Hepatocyte (in vitro differentiated cells): ENCODE measurements at regions not wholly inside any gene's neighbourhood (a gene's known extent, or its start where the extent isn't known, plus 50 kb on each side); places are given as distances from the start of the nearest gene placed in this dataset.

Source experiments
- DNase-seq: peaks from one replicate; pipeline ENCODE4 v3.0.0-alpha.2; 2016; ENCODE audit warnings: low spot score
- H2AFZ ChIP-seq: fragments of 200-600 bp; sonication (generic); 2 replicates; pipeline ENCODE4 v1.6.0; 2016; ENCODE audit warnings: antibody characterized with exemption, mild to moderate bottlenecking
- H3K27ac ChIP-seq: fragments of 200-600 bp; sonication (generic); 2 replicates; pipeline ENCODE4 v1.5.1; 2016; ENCODE audit warnings: mild to moderate bottlenecking
- H3K27me3 ChIP-seq: fragments of 200-600 bp; sonication (generic); 2 replicates; pipeline ENCODE4 v1.6.1; 2016
- H3K36me3 ChIP-seq: fragments of 200-600 bp; sonication (generic); replicated peaks from 2 replicates; pipeline ENCODE4 v1.5.1; 2016; ENCODE audit warnings: low read depth; ENCODE audit not compliant: insufficient read depth
- H3K4me1 ChIP-seq: fragments of 200-600 bp; sonication (generic); 2 replicates; pipeline ENCODE4 v1.5.1; 2016; ENCODE audit warnings: mild to moderate bottlenecking, moderate library complexity; ENCODE audit not compliant: insufficient read depth
- H3K4me2 ChIP-seq: fragments of 200-600 bp; sonication (generic); 2 replicates; pipeline ENCODE4 v1.6.0; 2016
- H3K4me3 ChIP-seq: fragments of 200-600 bp; sonication (generic); 2 replicates; pipeline ENCODE4 v1.5.1; 2016; ENCODE audit warnings: mild to moderate bottlenecking
- H3K79me2 ChIP-seq: fragments of 200-600 bp; sonication (generic); 2 replicates; pipeline ENCODE4 v1.6.0; 2017; ENCODE audit warnings: mild to moderate bottlenecking
- H3K9me2 ChIP-seq: fragments of 200-600 bp; sonication (generic); replicated peaks from 2 replicates; pipeline ENCODE4 v1.6.0; 2017; ENCODE audit warnings: mild to moderate bottlenecking; ENCODE audit not compliant: insufficient read depth
- H3K9me3 ChIP-seq: fragments of 200-600 bp; sonication (generic); 2 replicates; pipeline ENCODE4 v1.5.1; 2016; ENCODE audit warnings: low read depth, mild to moderate bottlenecking
- H4K20me1 ChIP-seq: fragments of 200-600 bp; sonication (generic); 2 replicates; pipeline ENCODE4 v1.6.0; 2016; ENCODE audit warnings: mild to moderate bottlenecking; ENCODE audit not compliant: insufficient read depth, poor library complexity, severe bottlenecking
- CTCF ChIP-seq: fragments of 200-600 bp; sonication (generic); IDR thresholded peaks from 2 replicates; pipeline ENCODE4 v1.5.1; 2016; ENCODE audit warnings: antibody characterized with exemption, mild to moderate bottlenecking; ENCODE audit not compliant: poor library complexity
- EZH2 ChIP-seq: fragments of 200-600 bp; sonication (generic); IDR thresholded peaks from 2 replicates; pipeline ENCODE4 v1.6.1; 2016; ENCODE audit warnings: antibody characterized with exemption, mild to moderate bottlenecking, borderline replicate concordance
- EZH2phosphoT487 ChIP-seq: fragments of 200-600 bp; sonication (generic); IDR thresholded peaks from one replicate; pipeline ENCODE4 v1.6.1; 2018; ENCODE audit warnings: antibody characterized with exemption, mild to moderate bottlenecking, low read depth, moderate library complexity; ENCODE audit not compliant: unreplicated experiment, severe bottlenecking
- WGBS: methylation state at CpG from one replicate; pipeline ENCODE4 v1.1.6; 2016; ENCODE audit warnings: low lambda C conversion rate; ENCODE audit errors: missing lambda C conversion rate; 5-methylcytosine and 5-hydroxymethylcytosine counted together

GRCh38 chr15:35858707-35859106, 312.7 kb upstream of the DPH6 start:
- Histone ChIP-seq H3K4me2 (no peak overlapping the region), H3K27me3 (no peaks in the 10 kb centered on the region), H3K9me2 (no peaks in the 10 kb centered on the region), H2AFZ (peak overlapping the region; percentile 3), H3K9me3 (no peaks in the 10 kb centered on the region), H3K4me1 (no peaks in the 10 kb centered on the region), H3K36me3 (no peaks in the 10 kb centered on the region), H3K4me3 (no peak overlapping the region), H4K20me1 (no peaks in the 10 kb centered on the region), H3K27ac (no peak overlapping the region), H3K79me2 (no peaks in the 10 kb centered on the region)
- WGBS: 55% methylated on average over 3 of the region's 3 CpGs
- TF ChIP-seq EZH2phosphoT487 (no peak), CTCF (no peak), EZH2 (no peak)
- no peak for DNase-seq

- H3K4me3 ChIP-seq: no peak overlapping the region
- no peak overlapping the region for H2AFZ ChIP-seq
- H3K36me3 ChIP-seq: no peaks in the 10 kb centered on the region
- peak overlapping the region; percentile 42 for H3K4me2 ChIP-seq
- TF ChIP-seq EZH2 (no peak), CTCF (no peak), EZH2phosphoT487 (no peak)
- no peaks in the 10 kb centered on the region for H3K27me3 ChIP-seq
- WGBS: 53% methylated on average over 2 of the region's 2 CpGs
- no peaks in the 10 kb centered on the region for H3K79me2 ChIP-seq
- no peaks in the 10 kb centered on the region for H3K9me2 ChIP-seq
- H3K4me1 ChIP-seq: no peaks in the 10 kb centered on the region
- H3K27ac ChIP-seq: no peak overlapping the region
- no peaks in the 10 kb centered on the region for H3K9me3 ChIP-seq
- H4K20me1 ChIP-seq: no peaks in the 10 kb centered on the region
- no peak for DNase-seq
Measured at GRCh38 chr15:35863655-35864054, 317.7 kb upstream of the DPH6 start.

- WGBS: 65% methylated on average over 4 of the region's 4 CpGs
- no peak overlapping the region for H2AFZ ChIP-seq
Measured at GRCh38 chr15:35867356-35867755, 321.4 kb upstream of the DPH6 start.

More at GRCh38 chr15:35867356-35867755, 321.4 kb upstream of the DPH6 start:
- Histone ChIP-seq H3K4me1 (no peaks in the 10 kb centered on the region), H3K9me2 (no peaks in the 10 kb centered on the region), H3K9me3 (no peaks in the 10 kb centered on the region), H3K27me3 (no peaks in the 10 kb centered on the region), H3K79me2 (no peaks in the 10 kb centered on the region), H3K36me3 (no peaks in the 10 kb centered on the region), H4K20me1 (no peaks in the 10 kb centered on the region), H3K4me2 (no peak overlapping the region), H3K4me3 (no peak overlapping the region), H3K27ac (no peak overlapping the region)
- no peak for TF ChIP-seq EZH2
- no peak for TF ChIP-seq EZH2phosphoT487
- TF ChIP-seq CTCF: no peak
- DNase-seq: no peak
